ENCODE measurements at regions not wholly inside any gene's neighbourhood (a gene's known extent, or its start where the extent isn't known, plus 50 kb on each side); places are given as distances from the start of the nearest gene placed in this dataset.

DNA sequence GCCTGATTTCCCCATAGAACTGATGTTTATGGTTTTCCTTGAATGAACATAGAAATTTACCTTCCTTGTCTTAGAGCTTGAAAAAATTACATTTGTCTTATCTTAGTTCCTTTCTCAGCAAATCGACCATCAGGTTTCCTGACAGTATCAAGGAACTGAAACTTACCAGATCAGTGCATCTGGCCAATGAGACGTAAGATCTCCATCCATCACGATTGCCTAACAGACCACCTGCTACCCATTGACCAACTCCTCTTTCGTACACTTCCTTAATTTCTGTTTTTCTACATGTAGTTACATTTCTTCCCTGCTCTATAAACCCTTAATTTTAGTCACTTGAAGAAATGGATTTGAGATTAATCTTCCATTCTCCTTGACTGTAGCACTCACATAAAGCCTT, 57.4 kb upstream of the TMPRSS15 start:
- no peak for DNase-seq

DNA sequence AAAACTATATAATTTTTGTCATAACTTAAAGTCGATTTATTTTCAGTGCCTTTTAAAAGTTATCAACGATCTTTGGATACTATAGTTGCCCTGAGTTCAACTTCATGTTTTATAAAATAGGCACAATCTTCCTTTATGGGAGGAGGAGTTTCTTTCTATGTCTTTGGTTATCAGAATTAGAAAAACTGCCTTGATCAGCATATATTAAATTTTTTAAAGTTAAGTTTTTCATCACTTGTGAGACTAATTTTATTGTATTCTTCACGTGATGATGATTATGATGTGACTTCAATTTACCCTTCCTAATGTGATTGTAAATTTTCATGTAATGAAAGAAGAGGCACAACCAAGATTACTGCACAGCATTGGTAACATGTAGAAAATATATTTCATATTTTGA, 58.2 kb upstream of the TMPRSS15 start:
- no peak for DNase-seq

DNA sequence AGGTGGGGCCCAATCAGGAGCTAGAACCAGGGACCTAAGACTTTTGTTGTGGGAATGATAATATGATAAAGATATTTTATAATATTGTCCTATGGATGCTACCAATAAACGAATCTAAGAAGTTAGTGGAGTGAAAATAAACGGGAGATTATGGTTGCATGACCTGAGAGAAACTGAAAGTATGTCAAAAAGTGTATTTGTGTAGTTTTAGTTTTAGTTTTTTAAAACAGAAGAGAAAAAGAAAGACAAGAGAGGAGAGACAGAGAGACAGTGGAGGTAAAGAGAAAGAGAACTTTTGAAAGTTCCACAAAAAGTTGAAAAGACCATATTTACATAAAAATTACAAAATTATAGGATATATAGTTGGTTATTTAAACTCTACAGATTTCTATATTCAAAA, 64.1 kb upstream of the TMPRSS15 start:
- no peak for DNase-seq

DNA sequence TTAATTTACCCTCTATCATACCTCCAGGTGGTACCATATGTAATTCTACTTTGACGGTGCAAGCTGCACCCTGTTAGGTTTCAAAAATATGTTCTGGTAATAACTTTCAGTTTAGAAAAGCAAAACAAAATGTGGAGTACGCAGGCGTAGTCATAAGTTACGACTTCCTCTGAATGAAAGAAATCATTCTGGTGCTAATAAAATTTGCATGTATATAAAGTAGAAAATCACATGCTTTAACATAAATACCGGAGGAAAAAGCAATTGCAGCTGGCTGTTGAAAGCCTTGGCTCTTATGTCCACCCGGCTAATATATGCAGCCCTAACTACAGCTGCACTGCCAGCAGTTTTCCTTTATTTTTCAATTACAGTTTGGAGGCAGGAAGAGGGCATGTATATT, 65.2 kb upstream of the TMPRSS15 start:
- DNase-seq: no peak

DNA sequence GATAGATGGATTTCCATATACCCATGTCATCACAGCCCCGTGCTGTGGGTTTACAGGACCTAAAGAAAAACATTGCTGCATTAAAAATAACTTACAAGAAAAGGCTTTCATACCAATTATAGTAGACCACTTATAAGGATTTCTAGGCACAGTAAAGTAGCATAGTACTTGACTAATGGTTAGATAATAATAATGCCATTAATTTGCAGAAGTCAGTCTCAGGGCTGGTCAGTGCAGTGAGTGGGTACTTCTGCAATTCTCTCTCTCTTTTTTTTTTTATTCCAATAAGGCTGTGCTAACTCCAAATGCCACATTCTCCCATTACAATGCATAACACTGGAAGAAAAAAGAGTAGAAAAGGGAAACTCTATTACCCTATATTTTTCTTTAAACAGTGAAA, 73.1 kb upstream of the TMPRSS15 start:
- no peak for DNase-seq

DNA sequence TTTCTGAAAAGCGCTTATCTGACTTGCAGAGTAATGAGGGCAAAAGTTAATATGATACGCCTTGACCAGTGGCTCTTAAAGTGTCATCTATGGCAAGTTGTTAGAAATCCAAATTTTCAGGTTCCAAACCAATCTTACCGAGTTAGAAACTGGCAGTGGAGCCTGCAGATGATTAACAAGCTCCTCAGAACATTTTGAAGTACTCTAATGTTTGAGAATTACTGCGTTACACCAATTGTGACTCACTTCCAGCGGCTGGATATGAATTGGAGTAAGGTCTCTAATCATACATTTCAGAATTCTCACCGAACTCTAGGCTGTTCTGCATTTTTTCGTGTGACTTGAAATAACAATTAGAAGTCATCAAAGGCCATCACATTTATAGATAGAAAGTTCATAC, 73.5 kb upstream of the TMPRSS15 start:
- no peak for DNase-seq

DNA sequence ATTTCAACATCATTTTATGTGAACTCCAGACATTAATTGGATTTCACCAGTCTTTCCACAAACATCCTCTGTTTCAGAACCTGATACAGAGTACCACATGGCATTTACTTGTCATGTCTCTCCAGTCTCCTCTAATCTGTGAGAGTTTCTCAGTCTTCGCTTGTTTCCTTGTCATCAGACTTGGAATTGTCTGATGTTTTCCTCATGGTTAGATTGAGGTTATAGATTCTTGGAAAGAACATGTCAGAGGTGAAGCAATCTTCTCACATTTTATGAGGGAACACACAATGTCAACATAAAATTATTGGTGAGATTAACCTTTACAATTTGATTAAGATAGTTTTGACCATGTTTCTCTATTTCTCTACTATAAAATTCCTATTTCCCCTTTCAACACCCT, 74.9 kb upstream of the TMPRSS15 start:
- DNase-seq: no peak

DNA sequence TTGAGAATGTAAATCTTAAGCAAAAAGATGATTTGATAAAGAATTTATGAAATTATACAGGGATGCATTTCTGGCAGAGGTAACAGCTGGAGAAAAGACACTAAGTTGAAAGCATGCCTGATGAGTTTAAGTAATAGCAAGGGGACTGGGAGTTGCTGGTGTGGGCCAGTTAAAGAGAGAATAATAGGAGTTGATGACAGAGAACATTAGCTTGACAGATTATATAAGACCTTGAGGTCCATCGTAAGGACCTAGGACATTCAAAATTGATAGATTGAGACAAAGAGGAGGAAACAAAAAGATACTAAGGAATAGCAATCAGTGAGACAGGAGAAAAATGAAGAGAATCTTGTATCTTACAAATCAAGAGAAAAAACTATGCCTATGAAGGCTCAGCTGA, 84.7 kb upstream of the TMPRSS15 start:
- no peak for DNase-seq

DNA sequence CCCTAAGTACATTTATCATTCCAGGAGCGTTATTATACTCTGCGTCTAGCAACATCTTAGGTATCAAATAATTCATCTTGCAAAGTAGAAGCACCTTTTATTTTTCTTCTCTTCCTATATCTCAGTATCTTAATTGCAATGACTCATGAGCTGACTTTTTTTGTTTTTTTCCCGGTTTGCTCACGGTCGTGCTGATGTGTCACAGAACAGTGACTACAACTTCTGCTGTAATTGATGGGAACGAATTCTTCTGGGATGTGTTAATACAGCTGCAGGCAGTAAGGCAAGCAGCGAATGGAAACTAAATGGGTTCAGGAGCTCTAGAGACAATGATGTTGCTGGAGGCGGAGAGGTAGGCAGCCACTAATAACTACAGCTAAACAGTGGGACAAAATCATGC, 89.8 kb upstream of the TMPRSS15 start:
- DNase-seq: no peak

DNA sequence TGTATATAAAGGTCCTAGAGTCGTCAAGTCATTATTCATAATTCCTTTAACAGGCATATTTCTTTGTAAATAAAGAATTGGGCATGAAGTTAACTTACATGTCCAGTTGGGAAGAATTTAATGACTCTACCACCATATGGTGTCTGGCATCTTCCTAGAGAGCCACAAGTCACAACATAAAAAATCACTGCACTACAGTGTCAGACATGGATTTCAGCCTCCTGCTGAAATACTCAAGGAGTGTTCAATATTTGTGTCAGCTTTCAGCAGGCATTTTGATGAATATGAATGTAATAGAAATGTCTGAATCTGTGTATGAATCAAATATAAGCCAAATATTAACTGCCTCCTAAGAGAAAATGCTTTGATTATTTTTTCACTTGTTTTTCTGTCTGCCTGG, 91.9 kb upstream of the TMPRSS15 start:
- DNase-seq: no peak

DNA sequence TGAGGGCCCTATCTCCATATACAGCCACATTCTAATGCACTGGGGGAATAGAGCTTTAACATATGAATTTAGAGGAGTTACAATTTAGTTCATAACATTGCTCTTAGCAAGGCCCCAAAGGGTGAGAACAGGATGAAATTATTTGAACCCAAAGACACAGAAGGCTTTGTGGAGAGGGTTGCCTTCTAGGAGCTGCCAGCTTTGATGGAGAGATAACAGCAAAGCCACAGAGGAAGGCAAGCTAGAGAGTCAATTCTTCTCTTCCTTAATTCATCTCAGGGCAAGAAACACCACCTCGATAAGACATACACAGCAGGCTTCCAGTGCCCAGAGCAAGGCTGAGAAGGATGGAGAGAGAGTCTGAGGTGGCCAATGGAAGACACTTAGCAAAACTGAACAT, 94.8 kb upstream of the TMPRSS15 start:
- DNase-seq: no peak

DNA sequence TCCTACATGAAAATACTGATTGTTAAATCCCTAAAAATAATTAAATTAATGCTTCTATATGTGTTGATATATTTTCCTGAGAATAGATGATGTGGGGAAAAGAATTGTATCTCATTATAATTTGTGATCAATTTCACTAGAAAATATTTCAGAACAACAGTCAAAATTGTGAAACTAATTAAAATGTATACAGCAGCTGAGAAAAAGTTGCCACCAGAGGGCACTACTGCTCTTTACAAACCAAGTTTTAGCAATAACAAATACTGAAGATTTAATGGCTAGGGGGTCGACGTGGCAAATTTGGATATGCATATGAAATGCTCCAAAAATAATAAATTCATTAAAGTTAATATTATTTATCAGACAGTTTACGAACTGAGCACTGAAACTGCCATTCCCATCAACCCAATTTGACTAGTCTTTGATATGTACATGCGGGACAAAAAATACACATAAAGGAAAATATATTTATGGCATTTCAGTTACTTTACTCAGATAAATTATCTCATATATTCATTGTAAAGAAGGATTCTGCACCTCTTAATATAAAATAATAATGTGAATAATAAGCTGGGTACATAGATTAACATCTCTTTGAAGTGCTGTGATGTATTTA, 96.3 kb upstream of the TMPRSS15 start:
- DNase-seq: no peak

DNA sequence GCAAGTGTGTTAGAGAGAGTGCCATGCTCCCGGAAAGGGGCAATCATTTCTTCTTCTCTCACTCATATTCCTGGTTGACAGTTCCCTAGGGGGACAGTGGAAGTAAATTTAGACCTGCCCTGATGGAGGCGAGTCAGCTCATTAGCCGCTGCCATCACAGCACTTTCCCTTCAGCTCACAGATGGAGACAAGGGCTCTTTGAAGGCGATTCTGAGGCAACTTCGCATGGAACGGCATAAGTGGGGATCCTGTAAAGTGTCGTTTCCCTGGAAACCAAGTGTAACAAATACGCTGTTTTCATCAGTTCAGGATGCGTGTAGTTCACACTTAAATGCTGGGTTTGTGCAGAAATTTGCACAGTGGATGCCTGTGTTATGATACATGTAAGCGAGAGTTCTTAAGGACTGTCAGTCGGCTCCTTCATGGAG, 114.5 kb upstream of the TMPRSS15 start:
- no peak for DNase-seq

DNA sequence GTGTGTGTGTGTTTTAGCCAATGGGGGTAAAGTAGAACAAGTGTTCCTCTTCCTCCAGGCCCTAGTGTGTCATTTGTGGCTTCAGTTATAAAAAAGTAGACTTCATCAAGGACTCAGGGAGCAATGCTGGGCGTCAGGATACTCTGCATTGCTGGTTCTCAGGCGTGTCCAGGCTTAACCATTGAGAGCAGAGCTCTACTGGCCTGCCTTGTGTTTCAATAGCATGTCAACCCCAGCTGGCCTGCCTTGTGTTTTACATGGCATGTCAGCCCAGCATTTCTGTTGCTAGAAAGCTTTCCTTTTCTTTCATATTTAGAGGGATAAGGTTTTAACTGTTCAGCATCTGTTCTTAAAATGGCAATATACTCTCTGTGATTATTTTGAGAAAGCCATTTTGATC, 117.6 kb upstream of the TMPRSS15 start:
- no peak for DNase-seq

DNA sequence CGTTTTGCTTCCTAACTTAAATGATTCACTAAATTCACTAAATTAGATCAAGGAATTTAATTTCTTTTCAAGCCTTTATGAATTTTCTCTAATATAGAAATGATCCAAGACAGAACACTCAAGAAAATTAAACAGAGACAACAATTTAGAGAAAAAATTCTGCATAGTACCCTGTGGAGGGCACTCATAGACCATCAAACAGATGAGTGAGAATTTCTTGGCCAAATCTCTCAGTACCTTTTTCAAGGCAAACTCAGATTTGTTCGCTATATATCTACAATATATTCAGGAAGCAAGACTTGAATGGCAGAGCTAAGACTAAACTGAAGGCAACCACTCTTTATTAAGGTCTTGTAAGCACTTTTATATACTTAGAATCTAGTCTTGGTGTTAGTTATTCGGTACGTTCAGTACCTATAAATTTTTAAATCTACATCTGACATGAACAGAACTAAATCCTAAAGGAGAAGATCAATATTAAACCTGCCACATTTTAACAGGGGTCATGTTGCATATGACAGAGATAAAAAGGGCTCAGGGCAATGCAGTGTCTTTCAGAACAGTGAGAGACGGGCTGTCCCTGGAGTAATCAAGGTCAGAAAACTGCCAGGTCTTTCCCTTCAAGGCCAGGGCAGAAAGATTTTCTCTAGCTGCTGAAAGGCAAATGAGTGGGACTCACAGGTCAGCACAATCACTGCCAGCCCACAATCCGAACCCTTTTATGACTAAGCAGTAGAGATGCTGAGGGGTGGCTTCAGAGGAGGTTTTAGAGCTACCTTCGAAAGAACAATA, 118.8 kb upstream of the TMPRSS15 start:
- DNase-seq: no peak

DNA sequence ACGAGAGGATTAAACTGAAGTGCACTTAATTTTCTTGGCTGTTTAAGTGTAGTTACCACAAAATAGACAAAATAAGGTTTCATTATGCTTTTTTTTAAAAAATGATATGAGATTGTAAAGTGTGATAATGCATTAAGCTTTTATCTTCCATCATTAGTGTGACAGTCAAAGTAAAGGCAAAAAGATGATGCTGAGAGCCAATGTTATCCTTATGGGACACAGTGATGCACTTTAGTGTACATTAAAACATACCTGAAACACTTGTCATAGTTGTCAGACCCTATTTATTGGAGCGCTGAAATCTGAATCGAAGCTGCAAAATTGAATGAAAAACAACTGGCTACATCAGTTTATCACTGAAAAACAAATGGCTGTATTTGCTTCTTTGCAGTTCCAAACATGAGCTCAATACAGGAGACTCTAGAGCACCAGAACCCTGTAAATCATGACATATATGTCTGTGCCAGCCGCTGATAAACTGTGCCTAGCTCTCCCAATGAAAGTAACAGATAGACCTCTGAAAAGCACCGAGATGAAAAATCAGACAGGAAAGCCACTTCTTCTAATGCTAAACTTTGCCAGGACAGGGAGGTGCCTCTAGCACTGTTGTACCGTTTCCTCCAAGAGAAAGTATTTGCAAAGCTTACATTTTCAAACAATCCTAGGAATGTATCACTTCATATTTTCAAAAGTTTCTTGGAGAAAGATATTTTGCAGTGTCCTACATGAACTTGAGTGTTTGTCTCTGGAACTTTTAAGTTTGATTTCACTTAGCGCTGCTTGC, 120.7 kb upstream of the TMPRSS15 start:
- no peak for DNase-seq

DNA sequence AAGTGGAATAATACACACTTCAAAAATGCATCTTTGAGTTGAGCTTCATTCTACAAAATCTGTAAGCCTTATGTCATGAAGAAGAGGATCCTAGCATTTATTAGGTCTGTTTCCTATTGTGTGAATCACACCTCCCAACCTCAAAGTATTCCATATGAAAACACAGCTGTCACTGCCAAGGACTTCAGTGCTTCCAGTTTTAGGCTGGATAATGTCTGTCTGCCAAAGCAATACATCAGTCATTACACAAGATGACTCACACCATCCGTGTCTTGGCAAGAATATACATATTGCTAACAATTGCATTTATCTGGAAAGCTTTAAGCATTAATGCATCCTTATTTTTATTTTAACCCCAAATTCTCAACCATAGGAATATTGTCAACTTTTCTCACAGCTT, 125.7 kb upstream of the TMPRSS15 start:
- no peak for DNase-seq

DNA sequence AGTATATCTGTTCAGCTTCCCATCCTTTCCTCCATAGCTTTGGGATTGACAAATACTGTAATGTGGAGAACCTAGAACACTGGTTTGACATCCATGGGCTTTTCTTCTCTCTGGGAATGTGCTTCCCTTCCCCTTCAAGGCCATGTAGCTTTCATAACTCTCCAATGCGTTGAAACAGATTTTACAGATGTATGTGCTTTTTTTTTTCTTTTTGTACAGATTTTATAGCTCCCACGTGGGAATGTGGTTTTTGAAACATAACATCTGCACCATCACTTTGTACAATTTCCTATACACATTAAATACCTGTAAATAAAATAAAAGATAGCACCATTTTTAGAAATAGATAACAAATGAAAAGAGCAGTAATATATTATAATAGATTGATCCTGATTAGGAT, 138.5 kb upstream of the TMPRSS15 start:
- DNase-seq: no peak

DNA sequence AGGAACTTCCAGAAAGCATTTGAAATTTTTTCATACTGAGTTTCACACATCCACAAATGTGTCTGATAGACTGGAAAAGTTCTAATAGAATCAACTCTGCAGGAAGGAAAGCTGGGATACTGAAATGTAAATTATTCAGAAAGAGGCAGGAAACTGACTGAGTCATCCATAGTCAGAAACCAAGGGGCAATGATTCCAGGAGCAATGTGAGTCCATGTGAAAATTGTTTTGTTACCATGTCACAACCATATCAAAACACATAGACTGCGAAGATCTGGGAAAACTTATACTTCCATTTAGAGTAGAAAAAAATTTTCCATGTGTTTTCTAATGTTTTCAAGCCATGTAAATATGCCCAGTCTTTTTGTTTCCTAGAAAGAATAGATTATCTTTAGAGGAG, 142.3 kb upstream of the TMPRSS15 start:
- no peak for DNase-seq

DNA sequence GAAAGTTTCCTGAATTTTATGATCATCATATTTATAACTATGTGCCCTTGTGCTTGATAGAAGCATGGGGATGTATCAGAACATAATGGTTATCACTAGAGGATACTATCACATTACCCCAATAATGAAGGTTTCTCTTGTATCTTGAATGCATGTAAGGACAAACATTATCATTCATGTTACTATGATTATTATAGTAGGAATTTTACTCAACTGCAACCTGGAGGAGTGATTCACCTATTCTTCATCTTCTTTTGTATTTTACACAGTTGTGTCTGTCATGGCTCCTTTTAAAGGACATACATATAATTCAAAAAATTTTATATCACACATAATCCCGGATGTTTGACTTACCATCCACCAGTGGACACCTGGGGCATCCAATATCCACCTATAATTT, 143.8 kb upstream of the TMPRSS15 start:
- DNase-seq: no peak

DNA sequence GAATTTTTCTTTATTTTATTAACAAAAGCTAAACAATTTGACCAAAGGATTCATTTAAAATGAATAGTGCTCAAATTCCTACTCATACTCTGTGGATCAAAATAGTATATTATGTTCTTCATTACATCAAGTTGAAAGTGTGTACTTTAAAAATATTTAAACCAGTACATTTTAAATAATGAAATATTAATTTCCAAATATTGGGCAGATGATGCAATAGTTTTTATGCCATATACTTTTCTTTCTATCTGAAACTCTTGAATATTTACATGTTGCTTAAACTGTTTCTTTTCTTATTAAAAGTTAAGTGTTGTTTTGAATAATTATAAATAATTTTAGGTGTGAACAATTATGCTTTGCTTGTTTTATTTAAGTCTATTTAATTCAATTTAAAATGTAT, 144.7 kb upstream of the TMPRSS15 start:
- no peak for DNase-seq

DNA sequence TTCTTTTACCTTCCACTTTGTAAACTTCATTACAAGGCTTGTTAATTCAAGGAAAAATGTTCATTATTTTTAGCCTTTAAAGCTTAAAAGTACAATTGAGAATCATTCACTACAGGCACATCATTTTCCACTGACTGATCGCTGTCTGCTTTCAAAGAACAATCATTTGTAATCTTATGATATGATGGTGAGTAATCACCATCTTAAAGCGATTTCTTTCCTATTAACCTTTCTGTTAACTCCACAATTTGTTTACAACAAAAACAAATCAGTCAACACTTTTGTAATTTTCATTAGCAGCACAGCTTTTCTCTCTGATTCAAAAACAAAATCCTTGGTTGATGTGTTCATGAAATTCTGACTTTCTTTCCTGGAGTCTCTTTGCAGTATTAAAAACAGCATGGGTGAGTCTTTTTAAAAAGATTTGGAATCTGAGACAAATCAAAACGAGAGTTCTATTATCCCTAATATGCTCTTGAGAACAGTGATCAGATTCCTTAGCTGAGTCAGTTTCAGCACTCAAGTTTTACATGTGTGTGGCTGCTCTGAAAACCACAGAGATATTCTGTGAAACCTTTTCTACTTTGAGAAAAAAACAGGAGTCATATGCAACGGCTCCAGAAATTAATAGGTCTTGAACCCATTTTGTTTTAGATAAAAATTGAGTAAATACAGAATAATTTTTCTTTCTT, 145.8 kb upstream of the TMPRSS15 start:
- DNase-seq: no peak

DNA sequence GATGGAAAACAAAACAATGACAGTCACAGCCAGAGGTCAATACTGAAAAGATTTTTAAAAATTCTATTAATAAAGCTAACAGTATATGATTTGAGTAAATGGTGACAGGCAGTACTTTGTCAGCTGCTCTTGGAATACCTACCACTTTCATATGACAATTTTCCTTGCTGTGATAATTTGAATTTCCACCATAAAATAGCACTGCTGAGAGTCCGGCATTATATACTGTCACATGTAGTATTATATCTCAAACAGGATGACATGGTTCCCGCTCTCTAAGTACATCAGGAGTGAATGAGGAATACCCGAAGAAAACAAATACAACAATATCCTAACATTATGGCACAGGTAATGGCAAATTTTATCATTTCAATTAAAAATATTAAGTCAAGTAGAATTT, 146.8 kb upstream of the TMPRSS15 start:
- no peak for DNase-seq

DNA sequence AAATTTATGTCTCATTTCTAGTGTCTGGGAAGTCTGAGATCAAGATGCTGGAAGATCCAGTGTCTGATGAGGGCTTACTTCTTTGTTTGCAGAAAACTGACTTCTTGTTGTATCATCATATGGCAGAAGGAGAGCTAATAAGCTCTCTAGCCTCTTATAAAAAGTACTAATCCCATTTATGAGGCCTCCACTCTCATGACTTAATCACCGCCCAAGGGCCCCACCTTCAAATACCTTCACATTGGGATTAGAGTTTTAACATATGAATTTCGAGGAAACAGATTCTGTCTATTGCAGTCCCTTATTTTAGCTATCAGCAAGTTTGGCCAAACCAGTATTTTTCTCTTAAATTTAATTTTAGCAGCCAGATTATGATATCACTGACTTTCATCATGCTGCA, 150.2 kb upstream of the TMPRSS15 start:
- no peak for DNase-seq
